IMR-90 (cell line): ENCODE measurements at regions not wholly inside any gene's neighbourhood (a gene's known extent, or its start where the extent isn't known, plus 50 kb on each side); places are given as distances from the start of the nearest gene placed in this dataset.

Experiments
- ATAC-seq: fragments of 200-7000 bp; cut with Tn5 transposase; 2 replicates; pipeline ENCODE4 v1.9.1; 2020; ENCODE audit warnings: low read depth, mild to moderate bottlenecking, moderate library complexity
- BruUV-seq: library from RNA; stranded (reverse); fragments of 400-500 nt; replicated peaks from 2 replicates; lab custom pipeline; 2021; lab: Mats Ljungman, UMichigan
- CTCF ChIA-PET: fragments of 300-600 bp; formaldehyde crosslinking; extraction: SDS; loops from one replicate; lab custom pipeline; 2021; ENCODE audit warnings: antibody characterized with exemption; lab: Yijun Ruan, JAX
- POLR2A ChIA-PET: fragments of 300-600 bp; sonication (Branson Sonifier 250); formaldehyde crosslinking; loops from one replicate; lab custom pipeline; 2022; ENCODE audit warnings: antibody characterized with exemption; ENCODE audit not compliant: unreplicated experiment; lab: Charles Lee
- DNase-seq: peaks from one replicate; pipeline ENCODE4 v3.0.0; 2013
- H2AFZ ChIP-seq: replicated peaks from 2 replicates; pipeline ENCODE3; 2013; ENCODE audit warnings: low read length, mild to moderate bottlenecking; ENCODE audit not compliant: poor library complexity
- H2AK5ac ChIP-seq: 2 replicates; pipeline ENCODE4 v1.6.1; 2013; ENCODE audit warnings: low read depth, low read length, inconsistent platforms
- H2AK9ac ChIP-seq: replicated peaks from 2 replicates; pipeline ENCODE3; 2013; ENCODE audit warnings: mild to moderate bottlenecking, low read depth, low read length, moderate library complexity; ENCODE audit not compliant: poor library complexity
- H2BK120ac ChIP-seq: 2 replicates; pipeline ENCODE4 v1.6.1; 2013; ENCODE audit warnings: low read depth, low read length, inconsistent platforms
- H2BK15ac ChIP-seq: 3 replicates; pipeline ENCODE4 v1.6.1; 2013; ENCODE audit warnings: low read depth, low read length, inconsistent platforms
- H2BK20ac ChIP-seq: 2 replicates; pipeline ENCODE4 v1.6.1; 2013; ENCODE audit warnings: low read depth, mild to moderate bottlenecking, inconsistent platforms, low read length, moderate library complexity
- H2BK5ac ChIP-seq: 2 replicates; pipeline ENCODE4 v1.6.1; 2013; ENCODE audit warnings: mild to moderate bottlenecking, low read depth, low read length, inconsistent platforms; ENCODE audit not compliant: poor library complexity, severe bottlenecking
- H3K14ac ChIP-seq: replicated peaks from 2 replicates; pipeline ENCODE4 v1.6.1; 2013; ENCODE audit warnings: low read depth, low read length, inconsistent platforms
- H3K18ac ChIP-seq: 2 replicates; pipeline ENCODE4 v1.6.1; 2013; ENCODE audit warnings: low read depth, low read length, control low read depth
- H3K23ac ChIP-seq: 2 replicates; pipeline ENCODE4 v1.6.1; 2013; ENCODE audit warnings: low read depth, low read length, inconsistent platforms
- H3K27ac ChIP-seq: 2 replicates; pipeline ENCODE4 v1.5.1; 2013; ENCODE audit warnings: mild to moderate bottlenecking, control low read depth, low read length; ENCODE audit not compliant: insufficient read depth
- H3K27me3 ChIP-seq: 2 replicates; pipeline ENCODE4 v1.6.1; 2013; ENCODE audit warnings: low read length; ENCODE audit not compliant: control insufficient read depth, insufficient read depth
- H3K36me3 ChIP-seq: 2 replicates; pipeline ENCODE4 v1.6.1; 2013; ENCODE audit warnings: low read length, mixed read lengths; ENCODE audit not compliant: control insufficient read depth, insufficient read depth
- H3K4ac ChIP-seq: 2 replicates; pipeline ENCODE4 v1.6.1; 2013; ENCODE audit warnings: low read depth, low read length, inconsistent platforms
- H3K4me1 ChIP-seq: 2 replicates; pipeline ENCODE4 v1.6.1; 2013; ENCODE audit warnings: low read length, mixed read lengths; ENCODE audit not compliant: control insufficient read depth, insufficient read depth
- H3K4me2 ChIP-seq: 2 replicates; pipeline ENCODE4 v1.6.1; 2013; ENCODE audit warnings: low read depth, mild to moderate bottlenecking, control low read depth, low read length, moderate library complexity
- H3K4me3 ChIP-seq: 2 replicates; pipeline ENCODE4 v1.5.1; 2013; ENCODE audit warnings: low read depth, mild to moderate bottlenecking, control low read depth, low read length, moderate library complexity; ENCODE audit not compliant: insufficient read depth
- H3K56ac ChIP-seq: 2 replicates; pipeline ENCODE4 v1.6.1; 2013; ENCODE audit warnings: low read length, inconsistent platforms; ENCODE audit not compliant: insufficient read depth; ENCODE audit errors: extremely low read depth
- H3K79me1 ChIP-seq, 2 experiments: 2 replicates each; pipeline ENCODE4 v1.6.1; 2013; ENCODE audit warnings: low read length in 2 of 2, inconsistent platforms in 1 of 2, low read depth in 1 of 2
- H3K9ac ChIP-seq: 2 replicates; pipeline ENCODE4 v1.6.1; 2013; ENCODE audit warnings: low read depth, low read length, control low read depth
- H3K9me1 ChIP-seq: 2 replicates; pipeline ENCODE4 v1.6.1; 2013; ENCODE audit warnings: low read length, inconsistent platforms; ENCODE audit not compliant: insufficient read depth
- H3K9me3 ChIP-seq: 2 replicates; pipeline ENCODE4 v1.6.1; 2013; ENCODE audit warnings: low read length; ENCODE audit not compliant: control insufficient read depth, insufficient read depth
- H4K20me1 ChIP-seq: 2 replicates; pipeline ENCODE4 v1.6.1; 2013; ENCODE audit warnings: low read length, inconsistent platforms; ENCODE audit not compliant: insufficient read depth
- H4K5ac ChIP-seq: 2 replicates; pipeline ENCODE4 v1.6.1; 2013; ENCODE audit warnings: mild to moderate bottlenecking, low read depth, low read length, control low read depth
- H4K8ac ChIP-seq, 2 experiments: 2 replicates each; pipeline ENCODE4 v1.6.1; 2013; ENCODE audit warnings: low read depth in 2 of 2, low read length in 2 of 2, control low read depth in 1 of 2, inconsistent platforms in 1 of 2
- H4K91ac ChIP-seq: 2 replicates; pipeline ENCODE4 v1.6.1; 2013; ENCODE audit warnings: low read depth, low read length, inconsistent platforms; ENCODE audit not compliant: insufficient read depth
- CHD1 ChIP-seq: IDR thresholded peaks from 2 replicates; pipeline ENCODE4 v1.6.1; 2012; ENCODE audit warnings: low read depth, low read length, improper control_type of control experiment
- dilution Hi-C: fragments of 300-500 bp; cut with HindIII; formaldehyde crosslinking; loops from one replicate; pipeline ENCODE4 v1.14.3; 2018; ENCODE audit warnings: low sequenced_read_pairs; ENCODE audit not compliant: unreplicated experiment
- in situ Hi-C: fragments of 300-500 bp; cut with MboI; formaldehyde crosslinking; loops from 3 replicates; pipeline ENCODE4 v1.14.3; 2019; ENCODE audit warnings: low sequenced_read_pairs, inconsistent platforms, mixed read lengths
- intact Hi-C: fragments of 100-400 bp; cut with micrococcal nuclease; formaldehyde crosslinking; loops from 2 replicates; pipeline ENCODE4 v1.10.0; 2022

DNA sequence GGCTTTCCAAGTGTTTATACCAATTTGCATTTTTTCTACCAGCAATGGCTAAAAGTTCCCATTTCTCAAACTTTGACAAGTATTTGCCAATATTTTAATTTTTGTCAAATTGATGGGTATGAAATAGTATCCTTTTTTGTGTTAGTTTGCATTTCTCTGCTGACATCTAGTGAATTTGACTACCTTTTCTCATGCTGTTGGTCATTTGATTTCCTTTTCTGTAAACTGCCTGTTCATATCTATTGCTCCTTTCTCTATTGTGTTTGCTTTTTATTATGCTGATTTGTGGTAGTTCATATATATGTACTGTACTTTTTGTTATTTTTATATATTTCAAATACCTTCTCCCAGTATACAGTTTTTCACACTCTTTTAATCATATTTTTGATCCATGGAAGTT lies 149.4 kb downstream of the PMAIP1 start:
- ChIA-PET CTCF (no interaction called here), POLR2A (no interaction called here)
- H3K9ac ChIP-seq: no peak overlapping the region
- no peak overlapping the region for H3K27ac ChIP-seq
- no peak overlapping the region for H3K56ac ChIP-seq
- H3K14ac ChIP-seq: no peak overlapping the region
- H4K20me1 ChIP-seq: no peaks in the 10 kb centered on the region
- ATAC-seq: no peak
- no peak overlapping the region for H3K4me2 ChIP-seq
- no peak overlapping the region for H2BK120ac ChIP-seq
- dilution Hi-C loops (no loop called here), intact Hi-C loops (no loop called here), in situ Hi-C loops (no loop called here)
- no peaks in the 10 kb centered on the region for H3K9me3 ChIP-seq
- H4K91ac ChIP-seq: no peak overlapping the region
- no peak overlapping the region for H4K5ac ChIP-seq
- H2BK15ac ChIP-seq: no peak overlapping the region
- H3K18ac ChIP-seq: no peak overlapping the region
- no peak overlapping the region for H2AK5ac ChIP-seq
- TF ChIP-seq CHD1: no peak
- no peak overlapping the region for H2BK5ac ChIP-seq
- H3K4ac ChIP-seq: no peak overlapping the region
- H3K4me3 ChIP-seq: no peak overlapping the region
- H3K79me1 ChIP-seq: no peaks in the 10 kb centered on the region
- H2AK9ac ChIP-seq: no peak overlapping the region
- no peak overlapping the region for H3K23ac ChIP-seq
- BruUV-seq: no TSS peak
- no peak overlapping the region for H4K8ac ChIP-seq
- DNase-seq: no peak
- H2BK20ac ChIP-seq: no peak overlapping the region
- H3K36me3 ChIP-seq: no peaks in the 10 kb centered on the region
- H3K27me3 ChIP-seq: no peaks in the 10 kb centered on the region
- H2AFZ ChIP-seq: no peak overlapping the region
- H3K4me1 ChIP-seq: peaks cover 5% of the 10 kb centered on the region
- H3K9me1 ChIP-seq: peaks cover 12% of the 10 kb centered on the region; the same call in 1 of the 2 replicates
